ENCODE measurements at regions not wholly inside any gene's neighbourhood (a gene's known extent, or its start where the extent isn't known, plus 50 kb on each side); places are given as distances from the start of the nearest gene placed in this dataset.

DNA sequence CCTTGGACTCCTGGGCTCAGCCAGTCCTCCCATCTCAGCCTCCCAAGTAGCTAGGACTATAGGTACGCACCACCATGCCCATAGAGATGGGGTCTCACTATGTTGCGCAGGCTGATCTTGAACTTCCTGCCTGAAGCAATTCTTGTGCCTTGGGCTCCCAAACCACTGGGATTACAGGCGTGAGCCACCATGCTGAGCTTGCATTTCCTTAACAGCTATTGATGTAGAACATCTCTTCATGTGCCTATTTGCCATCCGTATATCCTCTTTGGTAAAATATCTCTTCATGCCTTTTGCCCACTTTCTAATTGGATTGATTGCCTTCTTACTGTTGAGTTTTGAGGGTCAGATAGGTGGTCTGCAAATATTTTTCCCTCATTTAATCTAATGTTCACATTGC is 208.9 kb upstream of the TLE3 start:
- no peak overlapping the region for H3K27ac ChIP-seq
- peaks cover 9 to 23% (median 9%) of the 10 kb centered on the region in 4 donors for H3K4me1 ChIP-seq
- H3K27me3 ChIP-seq = no peaks in the 10 kb centered on the region
- TF ChIP-seq, protein P1, sequence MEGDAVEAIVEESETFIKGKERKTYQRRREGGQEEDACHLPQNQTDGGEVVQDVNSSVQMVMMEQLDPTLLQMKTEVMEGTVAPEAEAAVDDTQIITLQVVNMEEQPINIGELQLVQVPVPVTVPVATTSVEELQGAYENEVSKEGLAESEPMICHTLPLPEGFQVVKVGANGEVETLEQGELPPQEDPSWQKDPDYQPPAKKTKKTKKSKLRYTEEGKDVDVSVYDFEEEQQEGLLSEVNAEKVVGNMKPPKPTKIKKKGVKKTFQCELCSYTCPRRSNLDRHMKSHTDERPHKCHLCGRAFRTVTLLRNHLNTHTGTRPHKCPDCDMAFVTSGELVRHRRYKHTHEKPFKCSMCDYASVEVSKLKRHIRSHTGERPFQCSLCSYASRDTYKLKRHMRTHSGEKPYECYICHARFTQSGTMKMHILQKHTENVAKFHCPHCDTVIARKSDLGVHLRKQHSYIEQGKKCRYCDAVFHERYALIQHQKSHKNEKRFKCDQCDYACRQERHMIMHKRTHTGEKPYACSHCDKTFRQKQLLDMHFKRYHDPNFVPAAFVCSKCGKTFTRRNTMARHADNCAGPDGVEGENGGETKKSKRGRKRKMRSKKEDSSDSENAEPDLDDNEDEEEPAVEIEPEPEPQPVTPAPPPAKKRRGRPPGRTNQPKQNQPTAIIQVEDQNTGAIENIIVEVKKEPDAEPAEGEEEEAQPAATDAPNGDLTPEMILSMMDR (IDR thresholded peaks at IDR 0.05) = no peak
- TF ChIP-seq EP300 (IDR thresholded peaks at IDR 0.05) = no peak
- TF ChIP-seq POLR2AphosphoS5 (IDR thresholded peaks at IDR 0.05) = no peak
- TF ChIP-seq POLR2A (IDR thresholded peaks at IDR 0.05) = no peak
- WGBS, 5 donors = 96 to 99% (median 97%) methylated on average over 4 of the region's 4 CpGs
- intact Hi-C loops (cut with DNase I; ENCODE audit: low total_unique reads) = no loop called here
- no peaks in the 10 kb centered on the region for H3K36me3 ChIP-seq
- DNase-seq = no peak
- peaks cover 0 to 4% (median 0%) of the 10 kb centered on the region in 4 donors for H3K9me3 ChIP-seq
- H3K4me3 ChIP-seq = no peak overlapping the region

DNA sequence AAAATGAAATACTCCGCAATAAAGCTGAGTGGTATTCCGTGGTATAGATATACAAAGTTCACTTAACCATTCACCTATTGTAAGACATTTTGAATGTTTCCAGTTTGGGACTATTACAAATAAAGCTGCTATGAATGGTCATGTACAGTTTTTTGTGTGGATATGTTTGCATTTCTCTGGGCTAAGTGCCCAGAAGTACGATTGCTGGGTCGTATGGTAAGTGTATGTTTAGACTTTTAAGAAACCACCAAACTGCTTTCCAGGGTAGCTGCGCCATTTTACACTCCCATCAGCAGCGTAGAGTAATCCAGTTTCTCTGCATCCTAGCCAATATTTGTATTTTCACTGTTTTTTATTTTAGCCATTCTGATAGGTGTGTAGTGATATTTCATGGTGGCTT is 208.4 kb upstream of the TLE3 start:
- 21 to 40% (median 32%) methylated on average over 6 of the region's 6 CpGs for WGBS, 5 donors
- intact Hi-C loops (cut with DNase I; ENCODE audit: low total_unique reads) = no loop called here
- TF ChIP-seq, protein P1 (IDR thresholded peaks at IDR 0.05) = no peak
- no peak for TF ChIP-seq EP300 (IDR thresholded peaks at IDR 0.05)
- TF ChIP-seq POLR2A (IDR thresholded peaks at IDR 0.05) = no peak

DNA sequence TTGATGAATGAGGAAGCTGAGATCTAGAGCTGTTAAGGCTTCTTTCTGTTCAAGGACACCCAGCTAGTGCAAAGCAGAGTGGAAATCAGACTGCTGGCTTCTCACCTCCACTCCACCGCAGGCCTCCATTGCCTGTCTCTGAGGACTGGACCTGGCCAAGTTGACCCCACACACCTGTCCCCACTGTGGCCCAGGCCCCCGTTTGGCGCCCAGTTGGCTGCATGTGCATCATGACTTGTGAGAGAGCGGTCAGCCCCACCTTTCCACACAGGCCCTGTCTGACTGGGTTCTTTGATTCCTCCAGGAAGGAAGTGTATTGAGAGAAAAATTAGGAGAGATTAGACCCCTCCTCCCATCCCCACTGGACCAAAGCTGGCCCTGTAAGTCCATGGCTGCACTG is 206.3 kb upstream of the TLE3 start:
- Histone ChIP-seq H3K9me3 (peaks cover 0 to 4% (median 0%) of the 10 kb centered on the region in 4 donors), H3K27me3 (no peaks in the 10 kb centered on the region), H3K4me1 (peaks cover 13 to 44% (median 29%) of the 10 kb centered on the region in 4 donors), H3K4me3 (no peak overlapping the region), H3K36me3 (no peaks in the 10 kb centered on the region), H3K27ac (no peak overlapping the region)
- intact Hi-C loops (cut with DNase I; ENCODE audit: low total_unique reads) = no loop called here
- 96 to 100% (median 100%) methylated on average over 4 of the region's 4 CpGs for WGBS, 5 donors
- TF ChIP-seq POLR2AphosphoS5 (IDR thresholded peaks at IDR 0.05) (no peak), POLR2A (IDR thresholded peaks at IDR 0.05) (no peak), EP300 (IDR thresholded peaks at IDR 0.05) (no peak)
- TF ChIP-seq, protein P1 (IDR thresholded peaks at IDR 0.05) = no peak
- DNase-seq = no peak

More for the DNA sequence above, 208.4 kb upstream of the TLE3 start:
- Histone ChIP-seq H3K27ac (no peak overlapping the region), H3K36me3 (no peaks in the 10 kb centered on the region), H3K27me3 (no peaks in the 10 kb centered on the region), H3K9me3 (peaks cover 0 to 4% (median 0%) of the 10 kb centered on the region in 4 donors), H3K4me1 (peaks cover 13 to 28% (median 14%) of the 10 kb centered on the region in 4 donors), H3K4me3 (no peak overlapping the region)
- no peak for DNase-seq

DNA sequence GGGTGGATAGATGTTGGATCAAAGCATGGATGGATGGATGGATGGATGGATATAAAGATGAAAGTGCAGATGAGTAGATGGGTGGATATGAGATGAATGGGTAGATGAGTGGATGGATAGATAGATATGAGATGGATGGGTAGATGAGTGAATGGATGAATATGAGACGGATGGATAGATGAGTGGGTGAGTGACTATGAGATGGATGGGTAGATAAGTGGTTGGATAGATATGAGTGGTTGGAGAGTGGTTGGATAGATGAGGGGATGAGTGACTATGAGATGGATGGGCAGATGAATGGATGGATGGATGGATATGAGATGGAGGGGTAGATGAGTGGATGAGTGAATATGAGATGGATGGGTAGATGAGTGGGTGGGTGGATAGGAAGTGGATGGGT is 204.6 kb upstream of the TLE3 start:
- TF ChIP-seq EP300 (IDR thresholded peaks at IDR 0.05) (no peak), POLR2AphosphoS5 (IDR thresholded peaks at IDR 0.05) (no peak), POLR2A (IDR thresholded peaks at IDR 0.05) (no peak)
- TF ChIP-seq, protein P1 (IDR thresholded peaks at IDR 0.05) = no peak
- no peaks in the 10 kb centered on the region for H3K27me3 ChIP-seq
- H3K9me3 ChIP-seq = peaks cover 0 to 4% (median 0%) of the 10 kb centered on the region in 4 donors
- no peaks in the 10 kb centered on the region for H3K36me3 ChIP-seq
- intact Hi-C loops (cut with DNase I; ENCODE audit: low total_unique reads) = no loop called here
- H3K27ac ChIP-seq = no peak overlapping the region
- no peak for DNase-seq
- no peak overlapping the region for H3K4me3 ChIP-seq
- 93 to 100% (median 97%) methylated on average over 1 of the region's 1 CpG for WGBS, 5 donors
- peaks cover 8 to 34% (median 24%) of the 10 kb centered on the region in 4 donors for H3K4me1 ChIP-seq

Data from stomach (tissue), 8 donors.